ENCODE measurements at regions not wholly inside any gene's neighbourhood (a gene's known extent, or its start where the extent isn't known, plus 50 kb on each side); places are given as distances from the start of the nearest gene placed in this dataset.
"Not testable (repeated sequence)": the region's sequence is repeated elsewhere in the genome, so short reads cannot be mapped to it uniquely, and the experiment has no call there.

DNA sequence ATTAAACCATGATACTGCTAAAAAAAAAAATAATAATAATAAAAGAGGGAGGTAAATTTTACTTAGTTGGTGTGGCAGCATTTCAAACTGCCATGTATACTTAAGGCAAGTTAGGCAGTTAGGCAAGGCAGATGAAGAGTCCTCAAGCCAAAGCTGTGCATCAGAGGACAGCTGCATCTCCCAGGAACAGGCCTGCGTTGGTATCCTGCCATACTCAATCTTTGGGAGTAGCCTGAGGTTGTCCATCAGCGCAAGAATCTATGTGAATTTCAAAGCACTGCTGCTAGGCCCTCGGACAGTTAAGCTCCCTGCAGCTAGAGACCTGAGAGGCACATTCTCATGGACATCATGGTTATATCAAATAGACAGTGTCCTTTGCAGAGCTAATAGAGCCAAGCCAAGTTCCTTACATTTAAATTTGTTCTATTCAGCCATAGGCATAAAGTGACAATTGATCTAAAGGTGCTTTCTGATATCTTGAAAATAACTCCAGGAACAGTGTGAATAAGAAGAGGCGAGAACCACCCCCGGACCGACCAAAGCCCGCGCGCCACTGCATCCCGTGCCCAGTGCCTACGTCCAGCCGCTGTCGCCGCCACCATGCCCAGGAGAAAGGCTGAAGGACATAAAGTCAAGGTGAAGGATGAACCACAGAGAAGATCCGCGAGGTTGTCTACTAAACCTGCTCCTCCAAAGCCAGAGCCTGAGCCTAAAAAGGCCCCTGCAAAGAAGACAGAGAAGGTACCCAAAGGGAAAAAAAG is 310.6 kb downstream of the SEMA3D start:
- TF ChIP-seq, protein P1, sequence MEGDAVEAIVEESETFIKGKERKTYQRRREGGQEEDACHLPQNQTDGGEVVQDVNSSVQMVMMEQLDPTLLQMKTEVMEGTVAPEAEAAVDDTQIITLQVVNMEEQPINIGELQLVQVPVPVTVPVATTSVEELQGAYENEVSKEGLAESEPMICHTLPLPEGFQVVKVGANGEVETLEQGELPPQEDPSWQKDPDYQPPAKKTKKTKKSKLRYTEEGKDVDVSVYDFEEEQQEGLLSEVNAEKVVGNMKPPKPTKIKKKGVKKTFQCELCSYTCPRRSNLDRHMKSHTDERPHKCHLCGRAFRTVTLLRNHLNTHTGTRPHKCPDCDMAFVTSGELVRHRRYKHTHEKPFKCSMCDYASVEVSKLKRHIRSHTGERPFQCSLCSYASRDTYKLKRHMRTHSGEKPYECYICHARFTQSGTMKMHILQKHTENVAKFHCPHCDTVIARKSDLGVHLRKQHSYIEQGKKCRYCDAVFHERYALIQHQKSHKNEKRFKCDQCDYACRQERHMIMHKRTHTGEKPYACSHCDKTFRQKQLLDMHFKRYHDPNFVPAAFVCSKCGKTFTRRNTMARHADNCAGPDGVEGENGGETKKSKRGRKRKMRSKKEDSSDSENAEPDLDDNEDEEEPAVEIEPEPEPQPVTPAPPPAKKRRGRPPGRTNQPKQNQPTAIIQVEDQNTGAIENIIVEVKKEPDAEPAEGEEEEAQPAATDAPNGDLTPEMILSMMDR (IDR thresholded peaks at IDR 0.05), result no peak
- no peak overlapping the region for H3K4me3 ChIP-seq
- intact Hi-C loops (cut with DNase I), result no loop called here
- no peak for DNase-seq
- H3K27ac ChIP-seq, result no peak overlapping the region
- no peaks in the 10 kb centered on the region for H3K4me1 ChIP-seq
- H3K27me3 ChIP-seq (ENCODE audit: insufficient read depth in 3 of 3, low read length in 2 of 3), result no peaks in the 10 kb centered on the region
- 86 to 87% (median 86%) methylated on average over 16 of the region's 16 CpGs for WGBS, 3 donors
- H3K36me3 ChIP-seq (ENCODE audit: insufficient read depth in 1 of 2, low read depth in 1 of 2), result no peaks in the 10 kb centered on the region
- H3K9me3 ChIP-seq, result no peaks in the 10 kb centered on the region
- no peak for ATAC-seq

DNA sequence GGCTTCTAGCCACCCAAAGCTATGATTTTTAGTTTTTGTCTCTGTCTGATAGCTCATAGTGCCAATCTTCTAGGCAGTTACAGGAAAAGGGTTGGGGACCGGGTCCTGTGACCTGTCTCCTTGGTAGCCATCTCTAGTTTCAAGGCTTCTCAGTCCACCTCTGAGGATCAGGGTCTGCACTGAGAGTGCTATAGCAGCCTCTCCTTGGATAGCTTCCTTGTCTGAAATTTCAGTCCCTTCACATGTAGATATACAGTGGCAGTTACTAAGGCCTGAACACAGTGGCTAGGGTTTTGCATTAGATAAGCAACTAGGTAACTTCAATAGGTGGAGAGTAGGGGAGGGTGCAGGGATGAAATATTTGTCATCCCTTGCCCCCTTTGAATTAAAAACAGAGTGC is 321.3 kb downstream of the SEMA3D start:
- 92 to 95% (median 92%) methylated on average over 1 of the region's 1 CpG for WGBS, 3 donors

DNA sequence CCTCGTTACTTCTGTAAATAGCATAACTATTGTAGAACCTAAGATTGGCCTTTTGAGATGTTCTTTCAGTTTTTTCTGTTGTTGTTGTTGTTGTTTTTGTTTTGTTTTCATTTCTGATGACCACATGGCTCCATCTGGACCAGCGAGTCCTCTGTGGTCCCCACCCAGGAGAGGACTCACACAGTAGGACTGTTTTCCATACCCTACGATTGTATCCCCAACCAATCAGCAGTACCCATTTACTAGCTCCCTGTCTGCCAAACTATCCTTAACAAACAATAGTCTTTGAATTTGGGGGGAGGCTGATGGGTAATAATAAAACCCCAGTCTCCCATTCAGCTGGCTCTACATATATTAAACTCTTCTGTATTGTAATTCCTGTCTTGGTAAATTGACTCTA is 329.5 kb downstream of the SEMA3D start:
- H3K27ac ChIP-seq, result no peak overlapping the region
- intact Hi-C loops (cut with DNase I), result no loop called here
- H3K9me3 ChIP-seq, result no peaks in the 10 kb centered on the region
- DNase-seq (no peak), ATAC-seq (no peak)
- TF ChIP-seq, protein P1 (IDR thresholded peaks at IDR 0.05), result no peak
- H3K36me3 ChIP-seq (ENCODE audit: insufficient read depth in 1 of 2, low read depth in 1 of 2), result no peaks in the 10 kb centered on the region
- WGBS, 3 donors, result 89 to 92% (median 92%) methylated on average over 3 of the region's 3 CpGs
- H3K4me1 ChIP-seq, result no peaks in the 10 kb centered on the region
- no peak overlapping the region for H3K4me3 ChIP-seq
- H3K27me3 ChIP-seq (ENCODE audit: insufficient read depth in 3 of 3, low read length in 2 of 3), result no peaks in the 10 kb centered on the region

More for the DNA sequence above, 321.3 kb downstream of the SEMA3D start:
- no peaks in the 10 kb centered on the region for H3K27me3 ChIP-seq (ENCODE audit: insufficient read depth in 3 of 3, low read length in 2 of 3)
- no peaks in the 10 kb centered on the region for H3K9me3 ChIP-seq
- ATAC-seq (no peak), DNase-seq (no peak)
- H3K4me3 ChIP-seq, result no peak overlapping the region
- no peaks in the 10 kb centered on the region for H3K36me3 ChIP-seq (ENCODE audit: insufficient read depth in 1 of 2, low read depth in 1 of 2)
- no peaks in the 10 kb centered on the region for H3K4me1 ChIP-seq
- TF ChIP-seq, protein P1 (IDR thresholded peaks at IDR 0.05), result no peak
- intact Hi-C loops (cut with DNase I), result no loop called here
- H3K27ac ChIP-seq, result no peak overlapping the region

DNA sequence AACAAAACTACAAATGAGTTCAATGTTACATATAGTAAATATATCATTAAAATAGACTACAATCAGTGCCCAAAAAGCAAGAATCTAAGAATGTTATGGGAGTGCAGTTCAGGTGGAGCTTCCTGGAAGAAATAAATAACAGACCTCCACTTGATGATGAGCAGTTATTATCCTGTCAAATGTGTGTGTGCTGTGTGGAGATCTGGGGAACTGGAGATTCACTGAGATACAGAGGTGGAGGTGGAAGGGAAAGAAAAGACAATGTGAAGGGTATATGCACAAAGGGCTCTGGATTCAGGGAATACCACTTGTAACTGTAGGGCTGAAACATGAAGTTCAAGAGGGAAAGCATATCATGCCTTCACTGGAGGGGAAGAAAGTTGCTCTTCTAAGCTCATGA is 331.1 kb downstream of the SEMA3D start:
- H3K27me3 ChIP-seq (ENCODE audit: insufficient read depth in 3 of 3, low read length in 2 of 3), result no peaks in the 10 kb centered on the region
- DNase-seq (no peak), ATAC-seq (no peak)
- H3K27ac ChIP-seq, result no peak overlapping the region
- no peaks in the 10 kb centered on the region for H3K9me3 ChIP-seq
- H3K36me3 ChIP-seq (ENCODE audit: insufficient read depth in 1 of 2, low read depth in 1 of 2), result no peaks in the 10 kb centered on the region
- H3K4me1 ChIP-seq, result no peaks in the 10 kb centered on the region
- H3K4me3 ChIP-seq, result no peak overlapping the region
- TF ChIP-seq, protein P1 (IDR thresholded peaks at IDR 0.05), result no peak
- intact Hi-C loops (cut with DNase I), result no loop called here

DNA sequence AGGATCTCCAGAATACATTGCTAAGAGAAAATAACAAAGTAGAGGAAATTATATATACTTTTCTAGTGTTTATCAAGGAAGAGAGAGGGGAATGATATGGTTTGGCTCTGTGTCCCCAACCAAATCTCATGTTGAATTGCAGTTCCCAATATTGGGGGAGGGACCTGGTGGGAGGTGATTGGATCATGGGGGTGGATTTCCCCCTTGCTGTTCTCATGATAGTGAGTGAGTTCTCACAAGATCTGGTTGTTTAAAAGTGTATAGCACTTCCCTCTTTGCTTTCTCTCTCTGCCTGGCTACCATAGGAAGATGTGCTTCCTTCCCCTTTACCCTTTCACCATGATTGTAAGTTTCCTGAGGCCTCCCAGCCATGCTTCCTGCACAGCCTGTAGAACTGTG is 337.9 kb downstream of the SEMA3D start:
- H3K4me3 ChIP-seq; H3K27me3 ChIP-seq (ENCODE audit: insufficient read depth in 3 of 3, low read length in 2 of 3); H3K27ac ChIP-seq; intact Hi-C loops (cut with DNase I); ATAC-seq; DNase-seq; H3K4me1 ChIP-seq; H3K36me3 ChIP-seq (ENCODE audit: insufficient read depth in 1 of 2, low read depth in 1 of 2); H3K9me3 ChIP-seq: not testable (repeated sequence)
